WERI-Rb-1 (cell line): ENCODE measurements at regions not wholly inside any gene's neighbourhood (a gene's known extent, or its start where the extent isn't known, plus 50 kb on each side); places are given as distances from the start of the nearest gene placed in this dataset.

Source experiments
- DNase-seq: peaks from one replicate; pipeline ENCODE4 v3.0.0-alpha.2; 2020
- H3K27ac ChIP-seq: fragments of 250-450 bp; sonication (Bioruptor Pico); 2 replicates; pipeline ENCODE4 v1.5.1; 2020; ENCODE audit warnings: mild to moderate bottlenecking, moderate library complexity
- H3K27me3 ChIP-seq: fragments of 250-450 bp; sonication (Bioruptor Pico); 2 replicates; pipeline ENCODE4 v1.5.1; 2021; ENCODE audit warnings: mild to moderate bottlenecking, low read depth, moderate library complexity; ENCODE audit not compliant: insufficient read depth, severe bottlenecking
- H3K36me3 ChIP-seq: fragments of 250-450 bp; sonication (Bioruptor Pico); 2 replicates; pipeline ENCODE4 v1.5.1; 2020; ENCODE audit warnings: mild to moderate bottlenecking, moderate library complexity
- H3K4me3 ChIP-seq: 2 replicates; pipeline ENCODE4 v1.5.1; 2011; ENCODE audit warnings: low read depth, mild to moderate bottlenecking, control low read depth, low read length
- H3K9me3 ChIP-seq: fragments of 250-450 bp; sonication (Bioruptor Pico); 2 replicates; pipeline ENCODE4 v1.5.1; 2021; ENCODE audit warnings: mild to moderate bottlenecking, moderate library complexity; ENCODE audit not compliant: severe bottlenecking
- CTCF ChIP-seq: IDR thresholded peaks from 2 replicates; pipeline ENCODE4 v1.5.1; 2011; ENCODE audit warnings: low read depth, mild to moderate bottlenecking, control low read depth, inconsistent platforms, low read length

GRCh38 chrX:936979-937769 lies 275.3 kb downstream of the CRLF2 start:
- Histone ChIP-seq H3K36me3 (no peaks in the 10 kb centered on the region), H3K27ac (no peak overlapping the region), H3K27me3 (peaks cover 62% of the 10 kb centered on the region), H3K4me3 (no peak overlapping the region), H3K9me3 (no peaks in the 10 kb centered on the region)
- DNase-seq: no peak
- no peak for TF ChIP-seq CTCF

- no peak overlapping the region for H3K27ac ChIP-seq
- no peak for TF ChIP-seq CTCF
- H3K9me3 ChIP-seq: no peaks in the 10 kb centered on the region
- H3K4me3 ChIP-seq: no peak overlapping the region
- H3K36me3 ChIP-seq: no peaks in the 10 kb centered on the region
- no peak for DNase-seq
- peaks cover 42% of the 10 kb centered on the region for H3K27me3 ChIP-seq
These were observed 278.8 kb downstream of the CRLF2 start for GRCh38 chrX:933611-934010.

GRCh38 chrX:928606-929005 lies 283.8 kb downstream of the CRLF2 start:
- Histone ChIP-seq H3K27me3 (peaks cover 3% of the 10 kb centered on the region), H3K4me3 (no peak overlapping the region), H3K36me3 (no peaks in the 10 kb centered on the region), H3K27ac (no peak overlapping the region), H3K9me3 (no peaks in the 10 kb centered on the region)
- no peak for TF ChIP-seq CTCF
- no peak for DNase-seq

GRCh38 chrX:926991-927390 lies 285.5 kb downstream of the CRLF2 start:
- no peaks in the 10 kb centered on the region for H3K9me3 ChIP-seq
- peaks cover 3% of the 10 kb centered on the region for H3K27me3 ChIP-seq
- H3K27ac ChIP-seq: no peak overlapping the region
- TF ChIP-seq CTCF: no peak
- no peak overlapping the region for H3K4me3 ChIP-seq
- no peak for DNase-seq
- H3K36me3 ChIP-seq: no peaks in the 10 kb centered on the region

GRCh38 chrX:926070-926469 lies 286.4 kb downstream of the CRLF2 start:
- H3K36me3 ChIP-seq: no peaks in the 10 kb centered on the region
- no peak for TF ChIP-seq CTCF
- no peak for DNase-seq
- H3K4me3 ChIP-seq: no peak overlapping the region
- H3K9me3 ChIP-seq: no peaks in the 10 kb centered on the region
- H3K27ac ChIP-seq: no peak overlapping the region
- H3K27me3 ChIP-seq: peaks cover 7% of the 10 kb centered on the region

- TF ChIP-seq CTCF: no peak
- Histone ChIP-seq H3K27ac (no peak overlapping the region), H3K36me3 (no peaks in the 10 kb centered on the region), H3K9me3 (no peaks in the 10 kb centered on the region), H3K27me3 (peaks cover 7% of the 10 kb centered on the region), H3K4me3 (no peak overlapping the region)
- no peak for DNase-seq
These were observed 286.8 kb downstream of the CRLF2 start for GRCh38 chrX:925652-926061.
